ENCODE measurements at regions not wholly inside any gene's neighbourhood (a gene's known extent, or its start where the extent isn't known, plus 50 kb on each side); places are given as distances from the start of the nearest gene placed in this dataset.

- H3K27me3 ChIP-seq (ENCODE audit: control insufficient read depth in 2 of 2, insufficient read depth in 2 of 2, low read length in 2 of 2), result no peaks in the 10 kb centered on the region
- H3K27ac ChIP-seq (ENCODE audit: low read depth in 2 of 2, low read length in 2 of 2), result no peak overlapping the region
- H3K4me1 ChIP-seq (ENCODE audit: control insufficient read depth in 2 of 2, insufficient read depth in 2 of 2, low read length in 2 of 2), result no peaks in the 10 kb centered on the region
- peaks cover 0 to 2% of the 10 kb centered on the region in 2 donors for H3K9me3 ChIP-seq (ENCODE audit: control insufficient read depth in 2 of 2, low read length in 2 of 2)
- no peak overlapping the region for H3K9ac ChIP-seq (ENCODE audit: low read depth in 1 of 2, low read length in 2 of 2)
- no peaks in the 10 kb centered on the region for H3K36me3 ChIP-seq (ENCODE audit: control insufficient read depth in 2 of 2, insufficient read depth in 2 of 2, low read length in 2 of 2)
- H3K4me3 ChIP-seq (ENCODE audit: low read length in 2 of 2), result no peak overlapping the region
Measured at GRCh38 chr4:188911707-188912106, 772.5 kb downstream of the TRIML1 start.

- Histone ChIP-seq H3K4me1 (ENCODE audit: control insufficient read depth in 2 of 2, insufficient read depth in 2 of 2, low read length in 2 of 2) (no peaks in the 10 kb centered on the region), H3K9me3 (ENCODE audit: control insufficient read depth in 2 of 2, low read length in 2 of 2) (peaks cover 0 to 2% of the 10 kb centered on the region in 2 donors), H3K4me3 (ENCODE audit: low read length in 2 of 2) (no peak overlapping the region), H3K27ac (ENCODE audit: low read depth in 2 of 2, low read length in 2 of 2) (no peak overlapping the region), H3K9ac (ENCODE audit: low read depth in 1 of 2, low read length in 2 of 2) (no peak overlapping the region), H3K27me3 (ENCODE audit: control insufficient read depth in 2 of 2, insufficient read depth in 2 of 2, low read length in 2 of 2) (no peaks in the 10 kb centered on the region), H3K36me3 (ENCODE audit: control insufficient read depth in 2 of 2, insufficient read depth in 2 of 2, low read length in 2 of 2) (no peaks in the 10 kb centered on the region)
Measured at GRCh38 chr4:188915175-188915574, 775.9 kb downstream of the TRIML1 start.

GRCh38 chr4:188918787-188919186, 779.5 kb downstream of the TRIML1 start:
- no peak overlapping the region for H3K9ac ChIP-seq (ENCODE audit: low read depth in 1 of 2, low read length in 2 of 2)
- no peak overlapping the region for H3K27ac ChIP-seq (ENCODE audit: low read depth in 2 of 2, low read length in 2 of 2)
- no peaks in the 10 kb centered on the region for H3K27me3 ChIP-seq (ENCODE audit: control insufficient read depth in 2 of 2, insufficient read depth in 2 of 2, low read length in 2 of 2)
- no peaks in the 10 kb centered on the region for H3K4me1 ChIP-seq (ENCODE audit: control insufficient read depth in 2 of 2, insufficient read depth in 2 of 2, low read length in 2 of 2)
- H3K9me3 ChIP-seq (ENCODE audit: control insufficient read depth in 2 of 2, low read length in 2 of 2), result peaks cover 0 to 2% of the 10 kb centered on the region in 2 donors
- H3K36me3 ChIP-seq (ENCODE audit: control insufficient read depth in 2 of 2, insufficient read depth in 2 of 2, low read length in 2 of 2), result no peaks in the 10 kb centered on the region
- H3K4me3 ChIP-seq (ENCODE audit: low read length in 2 of 2), result no peak overlapping the region

- Histone ChIP-seq H3K36me3 (ENCODE audit: control insufficient read depth in 2 of 2, insufficient read depth in 2 of 2, low read length in 2 of 2) (no peaks in the 10 kb centered on the region), H3K9ac (ENCODE audit: low read depth in 1 of 2, low read length in 2 of 2) (no peak overlapping the region), H3K4me1 (ENCODE audit: control insufficient read depth in 2 of 2, insufficient read depth in 2 of 2, low read length in 2 of 2) (no peaks in the 10 kb centered on the region), H3K27me3 (ENCODE audit: control insufficient read depth in 2 of 2, insufficient read depth in 2 of 2, low read length in 2 of 2) (no peaks in the 10 kb centered on the region), H3K9me3 (ENCODE audit: control insufficient read depth in 2 of 2, low read length in 2 of 2) (peaks cover 0 to 3% of the 10 kb centered on the region in 2 donors), H3K4me3 (ENCODE audit: low read length in 2 of 2) (no peak overlapping the region), H3K27ac (ENCODE audit: low read depth in 2 of 2, low read length in 2 of 2) (no peak overlapping the region)
Measured at GRCh38 chr4:188930822-188931221, 791.6 kb downstream of the TRIML1 start.

- Histone ChIP-seq H3K4me1 (ENCODE audit: control insufficient read depth in 2 of 2, insufficient read depth in 2 of 2, low read length in 2 of 2) (no peaks in the 10 kb centered on the region), H3K4me3 (ENCODE audit: low read length in 2 of 2) (no peak overlapping the region), H3K36me3 (ENCODE audit: control insufficient read depth in 2 of 2, insufficient read depth in 2 of 2, low read length in 2 of 2) (no peaks in the 10 kb centered on the region), H3K27ac (ENCODE audit: low read depth in 2 of 2, low read length in 2 of 2) (no peak overlapping the region), H3K27me3 (ENCODE audit: control insufficient read depth in 2 of 2, insufficient read depth in 2 of 2, low read length in 2 of 2) (no peaks in the 10 kb centered on the region), H3K9ac (ENCODE audit: low read depth in 1 of 2, low read length in 2 of 2) (no peak overlapping the region), H3K9me3 (ENCODE audit: control insufficient read depth in 2 of 2, low read length in 2 of 2) (peaks cover 0 to 3% of the 10 kb centered on the region in 2 donors)
Measured at GRCh38 chr4:188934320-188934962, 795.2 kb downstream of the TRIML1 start.

GRCh38 chr4:188941524-188942119, 802.4 kb downstream of the TRIML1 start:
- Histone ChIP-seq H3K4me3 (ENCODE audit: low read length in 2 of 2) (no peak overlapping the region), H3K9me3 (ENCODE audit: control insufficient read depth in 2 of 2, low read length in 2 of 2) (peaks cover 0 to 3% of the 10 kb centered on the region in 2 donors), H3K36me3 (ENCODE audit: control insufficient read depth in 2 of 2, insufficient read depth in 2 of 2, low read length in 2 of 2) (no peaks in the 10 kb centered on the region), H3K27ac (ENCODE audit: low read depth in 2 of 2, low read length in 2 of 2) (no peak overlapping the region), H3K4me1 (ENCODE audit: control insufficient read depth in 2 of 2, insufficient read depth in 2 of 2, low read length in 2 of 2) (no peaks in the 10 kb centered on the region), H3K9ac (ENCODE audit: low read depth in 1 of 2, low read length in 2 of 2) (no peak overlapping the region), H3K27me3 (ENCODE audit: control insufficient read depth in 2 of 2, insufficient read depth in 2 of 2, low read length in 2 of 2) (no peaks in the 10 kb centered on the region)

GRCh38 chr4:188942606-188943005, 803.4 kb downstream of the TRIML1 start:
- H3K27me3 ChIP-seq (ENCODE audit: control insufficient read depth in 2 of 2, insufficient read depth in 2 of 2, low read length in 2 of 2), result no peaks in the 10 kb centered on the region
- no peaks in the 10 kb centered on the region for H3K4me1 ChIP-seq (ENCODE audit: control insufficient read depth in 2 of 2, insufficient read depth in 2 of 2, low read length in 2 of 2)
- H3K36me3 ChIP-seq (ENCODE audit: control insufficient read depth in 2 of 2, insufficient read depth in 2 of 2, low read length in 2 of 2), result no peaks in the 10 kb centered on the region
- peaks cover 0 to 3% of the 10 kb centered on the region in 2 donors for H3K9me3 ChIP-seq (ENCODE audit: control insufficient read depth in 2 of 2, low read length in 2 of 2)
- H3K4me3 ChIP-seq (ENCODE audit: low read length in 2 of 2), result no peak overlapping the region
- H3K27ac ChIP-seq (ENCODE audit: low read depth in 2 of 2, low read length in 2 of 2), result no peak overlapping the region
- no peak overlapping the region for H3K9ac ChIP-seq (ENCODE audit: low read depth in 1 of 2, low read length in 2 of 2)

- H3K27me3 ChIP-seq (ENCODE audit: control insufficient read depth in 2 of 2, insufficient read depth in 2 of 2, low read length in 2 of 2), result no peaks in the 10 kb centered on the region
- no peaks in the 10 kb centered on the region for H3K4me1 ChIP-seq (ENCODE audit: control insufficient read depth in 2 of 2, insufficient read depth in 2 of 2, low read length in 2 of 2)
- no peaks in the 10 kb centered on the region for H3K9me3 ChIP-seq (ENCODE audit: control insufficient read depth in 2 of 2, low read length in 2 of 2)
- no peak overlapping the region for H3K4me3 ChIP-seq (ENCODE audit: low read length in 2 of 2)
- H3K27ac ChIP-seq (ENCODE audit: low read depth in 2 of 2, low read length in 2 of 2), result no peak overlapping the region
- no peak overlapping the region for H3K9ac ChIP-seq (ENCODE audit: low read depth in 1 of 2, low read length in 2 of 2)
- no peaks in the 10 kb centered on the region for H3K36me3 ChIP-seq (ENCODE audit: control insufficient read depth in 2 of 2, insufficient read depth in 2 of 2, low read length in 2 of 2)
Measured at GRCh38 chr4:188949596-188949995, 810.4 kb downstream of the TRIML1 start.

GRCh38 chr4:188955066-188955465, 815.8 kb downstream of the TRIML1 start:
- Histone ChIP-seq H3K9ac (ENCODE audit: low read depth in 1 of 2, low read length in 2 of 2) (no peak overlapping the region), H3K4me3 (ENCODE audit: low read length in 2 of 2) (no peak overlapping the region), H3K36me3 (ENCODE audit: control insufficient read depth in 2 of 2, insufficient read depth in 2 of 2, low read length in 2 of 2) (no peaks in the 10 kb centered on the region), H3K4me1 (ENCODE audit: control insufficient read depth in 2 of 2, insufficient read depth in 2 of 2, low read length in 2 of 2) (no peaks in the 10 kb centered on the region), H3K9me3 (ENCODE audit: control insufficient read depth in 2 of 2, low read length in 2 of 2) (no peaks in the 10 kb centered on the region), H3K27me3 (ENCODE audit: control insufficient read depth in 2 of 2, insufficient read depth in 2 of 2, low read length in 2 of 2) (no peaks in the 10 kb centered on the region), H3K27ac (ENCODE audit: low read depth in 2 of 2, low read length in 2 of 2) (no peak overlapping the region)

- Histone ChIP-seq H3K27ac (ENCODE audit: low read depth in 2 of 2, low read length in 2 of 2) (no peak overlapping the region), H3K36me3 (ENCODE audit: control insufficient read depth in 2 of 2, insufficient read depth in 2 of 2, low read length in 2 of 2) (no peaks in the 10 kb centered on the region), H3K4me3 (ENCODE audit: low read length in 2 of 2) (no peak overlapping the region), H3K9ac (ENCODE audit: low read depth in 1 of 2, low read length in 2 of 2) (no peak overlapping the region), H3K4me1 (ENCODE audit: control insufficient read depth in 2 of 2, insufficient read depth in 2 of 2, low read length in 2 of 2) (no peaks in the 10 kb centered on the region), H3K27me3 (ENCODE audit: control insufficient read depth in 2 of 2, insufficient read depth in 2 of 2, low read length in 2 of 2) (no peaks in the 10 kb centered on the region), H3K9me3 (ENCODE audit: control insufficient read depth in 2 of 2, low read length in 2 of 2) (no peaks in the 10 kb centered on the region)
Measured at GRCh38 chr4:188956566-188956965, 817.3 kb downstream of the TRIML1 start.

Measured in mucosa of rectum (tissue), 2 donors.